ENCODE measurements at regions not wholly inside any gene's neighbourhood (a gene's known extent, or its start where the extent isn't known, plus 50 kb on each side); places are given as distances from the start of the nearest gene placed in this dataset.
"Not testable (repeated sequence)": the region's sequence is repeated elsewhere in the genome, so short reads cannot be mapped to it uniquely, and the experiment has no call there.

DNA sequence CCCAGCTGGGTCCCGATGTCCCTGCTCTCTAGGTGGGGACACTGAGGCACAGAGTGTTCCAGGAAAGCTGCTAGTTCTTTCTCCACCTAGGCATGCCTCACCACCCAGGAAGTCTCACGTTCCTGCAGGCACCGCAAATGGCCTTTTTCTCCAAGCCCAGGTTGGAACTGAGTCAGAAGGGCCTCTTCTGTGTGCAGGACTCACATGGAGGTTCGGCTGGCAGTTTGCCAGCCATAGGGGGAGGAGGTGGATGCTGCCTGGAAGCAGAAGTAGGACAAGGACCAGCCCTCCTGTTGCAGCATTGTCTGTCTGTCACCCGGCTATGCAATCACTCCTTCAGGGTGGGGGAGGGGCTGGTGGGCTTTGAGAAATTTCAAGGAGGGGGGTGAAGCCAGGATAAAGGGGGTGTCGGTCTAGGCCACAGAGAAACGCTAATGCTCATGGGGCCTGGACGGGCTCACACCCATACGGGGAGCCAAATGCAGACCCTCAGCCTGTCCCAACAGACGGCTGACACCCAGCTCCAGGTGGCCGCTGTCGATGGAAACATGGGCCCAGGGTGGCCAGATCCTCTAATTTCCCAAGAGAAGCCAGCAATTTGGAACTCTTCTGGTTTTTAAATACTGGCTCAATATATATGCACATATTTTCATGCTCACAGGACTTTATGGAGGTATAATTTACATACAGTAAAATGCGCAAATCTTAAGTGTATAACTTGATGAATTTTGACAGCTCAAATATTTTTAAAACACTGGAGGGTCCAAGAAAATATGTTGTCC is 120.5 kb downstream of the PHETA1 start:
- DNase-seq = no peak

DNA sequence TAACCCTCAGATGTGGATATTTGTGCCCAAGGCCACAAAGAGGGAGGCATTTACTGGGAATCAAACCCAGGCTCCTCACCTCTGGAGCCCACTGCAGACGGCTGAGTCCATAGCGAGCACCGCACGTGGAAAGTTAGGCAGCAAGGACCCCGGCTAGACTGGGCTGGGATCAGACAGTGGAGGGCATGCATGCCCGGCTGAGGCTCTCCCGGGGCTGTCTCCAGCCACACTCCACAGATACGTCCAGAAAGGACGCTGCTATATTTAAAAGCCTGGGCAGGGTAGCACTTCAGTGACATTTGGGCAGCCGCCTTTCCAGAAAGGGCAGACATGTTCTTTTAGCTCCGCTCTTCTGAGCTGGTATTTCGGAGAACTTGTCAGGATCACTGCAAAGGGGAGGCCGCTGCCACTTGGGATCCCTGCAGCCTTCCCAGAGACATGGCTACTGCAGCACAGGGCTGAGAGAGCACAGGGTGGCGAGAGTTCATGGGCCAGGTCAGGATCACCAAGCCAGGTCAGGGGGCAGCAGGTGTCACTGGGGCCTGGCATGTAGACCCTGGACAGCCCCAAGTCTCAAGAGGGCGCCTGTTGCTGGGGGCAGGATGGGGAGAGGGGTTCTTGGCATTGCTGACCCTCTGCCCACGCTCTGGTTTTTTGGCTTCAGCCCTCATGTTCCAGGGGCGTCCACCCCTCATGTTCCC is 121.7 kb downstream of the PHETA1 start:
- DNase-seq = no peak

DNA sequence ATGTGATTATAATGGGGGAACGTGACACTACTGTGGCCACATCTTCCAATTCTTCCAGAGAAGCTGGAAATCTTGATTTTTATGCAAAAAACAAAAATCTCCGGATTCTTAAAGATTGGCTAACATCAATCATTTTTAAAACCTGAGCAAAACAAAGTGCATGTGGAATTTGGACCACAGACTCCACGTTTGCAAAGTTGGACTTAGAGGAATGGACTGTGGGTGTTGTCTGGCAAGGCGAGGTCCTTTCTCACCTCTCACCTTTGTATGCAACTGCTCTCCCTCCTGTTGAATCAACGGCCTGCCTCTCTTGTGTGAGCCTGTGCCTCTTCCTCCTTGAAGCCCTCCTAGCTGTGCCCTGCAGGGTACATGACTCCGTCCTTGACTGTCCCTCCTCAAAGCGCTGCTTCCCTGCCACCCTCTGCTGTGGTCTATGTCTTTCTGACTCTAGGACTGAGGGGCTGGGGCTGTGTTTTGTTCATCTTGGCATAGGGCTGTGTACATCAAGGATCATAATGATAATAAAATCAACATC is 122.4 kb downstream of the PHETA1 start:
- no peak for DNase-seq

DNA sequence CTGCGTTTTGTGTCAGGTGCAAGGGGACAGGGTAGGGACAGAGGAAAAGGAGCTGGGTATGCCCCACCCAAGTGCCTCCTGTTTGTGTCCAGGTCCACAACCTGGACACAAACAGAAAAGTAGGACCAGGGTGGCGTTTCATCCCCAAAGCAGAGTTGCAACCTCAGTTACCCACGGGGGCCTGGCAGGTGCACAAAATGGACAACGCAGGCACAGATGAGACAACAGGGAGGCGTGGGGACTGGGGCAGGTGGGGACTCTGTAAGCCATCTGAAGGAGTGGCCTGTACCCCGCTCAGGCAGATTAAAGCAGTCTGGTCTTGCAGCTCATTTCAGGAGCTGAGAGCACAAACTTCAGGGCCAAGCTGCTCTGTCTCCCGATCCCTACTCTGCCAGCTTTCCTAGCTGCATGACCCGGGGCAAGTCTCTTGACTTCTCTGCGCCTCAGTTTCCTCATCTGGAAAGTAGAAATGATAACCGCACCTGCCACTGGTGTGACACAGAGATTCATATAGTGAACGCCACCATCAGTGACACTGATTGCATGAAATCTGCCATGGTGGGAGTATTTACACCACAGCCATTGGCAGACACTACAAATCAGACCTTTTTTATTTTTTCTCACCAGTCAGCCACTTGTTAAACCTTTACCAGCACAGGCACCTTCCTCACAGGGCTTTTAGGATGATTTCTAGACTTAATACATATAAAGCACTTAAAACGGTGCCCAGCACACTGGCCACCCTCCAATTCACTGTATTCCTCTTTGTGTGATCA is 123.0 kb downstream of the PHETA1 start:
- DNase-seq = no peak

DNA sequence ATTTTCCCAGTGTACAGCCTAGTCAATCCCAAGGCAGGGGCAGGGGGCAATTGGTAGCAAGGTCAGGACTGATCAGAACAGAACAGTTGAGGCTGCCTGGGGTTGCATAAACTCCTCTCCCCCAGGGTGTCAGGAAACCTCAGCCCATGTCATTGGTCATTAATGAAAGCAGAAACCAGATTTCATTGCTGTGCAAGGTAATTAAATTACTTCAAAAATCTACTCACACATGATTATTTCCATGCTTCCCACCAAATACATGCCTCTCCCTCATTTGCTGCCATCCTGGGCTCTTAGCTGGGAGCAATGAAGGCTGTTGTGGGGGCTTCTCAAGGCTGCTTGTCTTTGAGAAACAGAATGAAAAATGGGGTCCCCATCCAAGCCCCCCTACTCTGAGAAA is 124.2 kb downstream of the PHETA1 start:
- DNase-seq = no peak

DNA sequence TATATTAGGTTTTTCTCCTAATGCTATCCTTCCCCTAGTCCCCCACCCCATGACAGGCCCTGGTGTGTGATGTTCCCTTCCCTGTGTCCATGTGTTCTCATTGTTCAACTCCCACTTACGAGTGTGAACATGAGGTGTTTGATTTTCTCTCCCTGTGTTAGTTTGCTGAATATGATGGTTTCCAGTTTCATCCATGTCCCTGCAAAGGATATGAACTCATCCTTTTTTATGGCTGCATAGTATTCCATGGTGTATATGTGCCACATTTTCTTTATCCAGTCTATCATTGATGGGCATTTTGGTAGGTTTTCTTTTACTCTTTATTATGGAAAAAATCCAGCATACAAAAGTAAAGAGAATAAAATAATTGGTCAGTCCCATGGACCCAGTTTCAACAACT is 126.1 kb downstream of the PHETA1 start:
- not testable (repeated sequence) for DNase-seq

DNA sequence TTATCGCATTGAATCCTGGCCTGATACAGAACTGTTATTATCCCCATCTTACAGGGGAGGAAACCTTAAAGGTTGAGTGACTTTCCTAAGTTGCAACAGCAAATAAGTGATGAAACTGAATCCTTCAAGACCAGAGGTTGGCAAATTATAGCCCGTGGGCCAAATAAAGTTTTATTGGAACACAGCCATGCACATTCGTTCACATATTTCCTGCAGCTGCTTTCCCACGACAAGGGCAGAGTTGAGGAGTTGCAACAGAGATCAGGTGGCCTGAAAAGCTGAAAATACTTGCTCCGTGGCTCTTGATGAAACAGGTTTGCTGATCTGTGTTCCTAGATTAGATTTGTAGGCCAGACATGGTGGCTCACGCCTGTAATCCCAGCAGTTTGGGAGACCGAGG is 126.7 kb downstream of the PHETA1 start:
- no peak for DNase-seq

DNA sequence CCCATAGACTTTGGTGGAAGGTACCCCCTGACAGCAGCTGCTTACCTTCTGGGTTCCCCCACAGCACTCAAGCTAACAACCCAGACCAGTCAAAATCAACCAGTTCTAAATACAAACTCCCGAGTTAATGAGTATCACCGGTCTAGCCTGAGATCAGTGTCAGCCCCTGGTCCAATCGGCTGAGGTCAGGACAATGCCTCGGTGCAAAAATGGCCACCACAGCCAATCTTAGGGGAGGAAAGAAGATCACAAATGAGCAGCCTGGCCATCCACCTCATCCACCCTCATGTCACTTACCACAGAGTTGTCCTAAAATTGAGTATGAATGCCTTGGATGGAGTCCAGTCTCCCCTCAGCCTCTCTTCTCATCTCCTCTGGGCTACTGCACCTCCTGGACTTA is 128.5 kb downstream of the PHETA1 start:
- no peak for DNase-seq

DNA sequence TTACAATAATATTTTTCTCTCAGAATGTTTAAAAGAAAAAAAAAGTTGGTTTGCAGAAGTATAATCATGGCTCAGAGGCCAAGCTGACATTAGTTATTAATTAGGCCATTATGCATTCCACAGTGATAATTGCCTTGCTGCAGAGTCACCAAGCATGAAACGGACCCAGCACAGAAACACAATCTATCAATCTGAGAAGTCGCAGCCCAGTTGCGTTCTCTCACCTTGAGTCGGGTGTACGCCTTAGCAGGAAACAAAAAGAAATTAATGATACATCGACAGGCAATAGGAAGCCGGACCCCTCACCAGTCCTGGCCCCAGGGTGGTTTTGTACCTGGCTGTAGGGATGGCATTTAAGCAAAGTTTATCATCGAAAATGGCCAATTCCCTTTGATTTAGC is 129.7 kb downstream of the PHETA1 start:
- no peak for DNase-seq

DNA sequence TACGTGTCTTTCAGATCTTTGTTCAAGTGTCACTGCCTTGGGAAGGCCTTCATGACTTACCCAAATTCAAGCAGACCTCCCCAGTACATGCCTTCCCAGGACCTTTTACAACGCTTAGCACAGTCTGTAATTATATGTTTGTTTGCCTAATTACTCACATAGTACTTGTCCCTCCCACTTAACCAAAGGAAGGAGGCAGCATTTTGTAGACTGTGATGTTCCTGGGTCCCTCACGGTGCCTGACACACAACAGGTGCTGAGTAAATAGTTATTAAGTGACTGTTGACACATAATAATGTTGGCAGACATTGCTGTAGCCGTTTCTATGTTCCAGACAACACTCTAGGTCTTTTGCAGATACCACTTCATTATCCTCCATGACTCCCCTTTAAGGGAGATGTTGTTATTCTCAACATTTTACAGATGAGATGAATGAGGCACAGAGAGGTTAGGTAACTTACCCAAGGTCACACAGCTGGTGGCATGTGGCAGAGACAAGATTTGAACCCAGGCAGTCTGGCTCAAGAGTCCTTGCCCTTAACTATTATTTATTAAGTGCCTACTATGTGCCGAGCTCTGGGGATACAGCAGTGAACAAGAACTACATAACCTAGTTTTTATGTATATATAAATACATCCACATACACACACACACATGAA is 130.7 kb downstream of the PHETA1 start:
- no peak for DNase-seq

DNA sequence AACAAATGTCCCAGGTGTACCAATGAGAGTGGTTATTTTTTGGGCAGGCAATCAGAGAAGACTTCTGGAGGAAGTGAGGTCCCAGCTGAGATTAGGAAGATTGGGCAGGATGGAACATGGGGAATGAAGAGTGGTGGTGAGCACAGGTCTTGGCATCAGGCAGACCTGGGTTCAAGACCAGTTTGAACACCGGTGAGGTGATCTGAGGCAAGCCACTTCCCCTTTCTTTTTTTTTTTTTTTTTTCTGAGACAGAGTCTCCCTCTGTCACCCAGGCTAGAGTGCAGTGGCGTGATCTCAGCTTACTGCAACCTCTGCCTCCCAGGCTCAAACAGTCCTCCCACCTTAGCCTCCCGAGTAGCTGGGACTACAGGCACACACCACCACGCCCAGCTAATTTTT is 134.4 kb downstream of the PHETA1 start:
- not testable (repeated sequence) for DNase-seq

DNA sequence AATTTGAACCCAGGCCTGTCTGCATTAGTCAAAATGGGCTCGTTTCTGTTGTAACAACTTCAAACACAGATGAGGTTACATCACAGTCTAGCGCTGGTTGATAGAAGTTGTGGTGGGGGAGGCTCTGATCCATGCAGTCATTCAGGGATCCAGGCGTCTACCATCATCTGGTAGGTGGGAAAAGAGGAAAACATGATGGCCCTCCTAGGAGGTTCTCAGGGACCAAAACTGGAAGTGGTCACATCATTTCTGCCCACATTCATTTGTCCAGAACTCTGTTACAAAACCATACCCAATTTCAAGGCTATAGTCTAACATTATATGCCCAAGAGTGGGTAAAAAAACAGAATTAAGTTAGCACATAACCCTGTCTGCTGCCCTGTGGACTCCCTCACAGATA is 135.1 kb downstream of the PHETA1 start:
- no peak for DNase-seq

DNA sequence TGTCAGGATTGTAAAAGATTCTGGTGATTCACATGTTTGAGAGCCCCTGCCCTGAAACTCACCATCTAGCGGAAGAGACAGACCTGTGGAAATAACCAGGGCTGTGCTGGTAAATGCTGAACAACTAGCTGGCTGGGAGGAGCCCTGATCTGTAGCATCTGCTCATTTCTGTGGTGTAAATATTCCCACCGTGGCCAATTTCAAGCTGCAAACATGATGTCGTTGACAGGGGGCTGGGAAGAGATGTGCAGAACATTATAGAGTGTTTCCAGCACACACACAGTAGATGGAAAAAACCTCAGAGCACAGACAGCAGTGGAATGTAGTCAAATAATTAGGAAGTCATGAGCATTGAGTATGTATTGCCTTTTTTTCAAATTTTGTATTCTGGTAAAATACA is 138.2 kb downstream of the PHETA1 start:
- no peak for DNase-seq

DNA sequence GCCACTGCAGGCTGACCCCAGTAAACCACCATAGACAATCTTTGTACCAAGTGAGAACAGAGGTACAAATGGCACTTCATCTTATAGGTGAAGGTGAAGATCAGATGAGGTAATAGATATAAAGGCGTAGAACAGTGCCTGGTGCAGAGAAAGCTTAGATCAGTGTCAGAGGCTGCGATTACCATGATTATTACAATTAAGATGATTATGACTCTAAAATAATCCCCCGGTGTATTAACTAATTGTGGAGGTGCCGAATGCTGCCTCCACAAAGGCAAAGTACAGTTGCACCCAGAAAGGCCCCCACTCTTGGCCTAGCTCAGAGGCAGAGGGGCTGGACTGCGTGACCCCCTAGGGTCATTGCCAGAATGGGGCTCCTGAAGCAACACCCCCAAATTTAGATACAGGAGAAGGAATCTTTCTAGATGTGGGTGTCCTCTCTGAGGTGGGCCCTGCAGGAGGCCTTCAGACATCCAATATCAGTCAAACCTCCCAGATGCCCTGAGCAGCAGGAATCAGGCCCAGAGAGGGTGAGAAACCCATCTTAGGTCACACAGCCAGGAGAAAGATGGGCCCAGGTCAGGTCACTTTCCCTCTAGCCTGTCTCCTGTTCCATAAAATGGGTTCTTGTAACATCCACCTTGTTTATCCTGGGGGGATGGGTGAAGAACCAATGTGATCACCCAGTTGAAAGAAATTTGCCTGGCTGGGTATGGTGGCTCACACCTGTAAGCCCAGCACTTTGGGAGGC is 139.8 kb downstream of the PHETA1 start:
- DNase-seq = no peak

DNA sequence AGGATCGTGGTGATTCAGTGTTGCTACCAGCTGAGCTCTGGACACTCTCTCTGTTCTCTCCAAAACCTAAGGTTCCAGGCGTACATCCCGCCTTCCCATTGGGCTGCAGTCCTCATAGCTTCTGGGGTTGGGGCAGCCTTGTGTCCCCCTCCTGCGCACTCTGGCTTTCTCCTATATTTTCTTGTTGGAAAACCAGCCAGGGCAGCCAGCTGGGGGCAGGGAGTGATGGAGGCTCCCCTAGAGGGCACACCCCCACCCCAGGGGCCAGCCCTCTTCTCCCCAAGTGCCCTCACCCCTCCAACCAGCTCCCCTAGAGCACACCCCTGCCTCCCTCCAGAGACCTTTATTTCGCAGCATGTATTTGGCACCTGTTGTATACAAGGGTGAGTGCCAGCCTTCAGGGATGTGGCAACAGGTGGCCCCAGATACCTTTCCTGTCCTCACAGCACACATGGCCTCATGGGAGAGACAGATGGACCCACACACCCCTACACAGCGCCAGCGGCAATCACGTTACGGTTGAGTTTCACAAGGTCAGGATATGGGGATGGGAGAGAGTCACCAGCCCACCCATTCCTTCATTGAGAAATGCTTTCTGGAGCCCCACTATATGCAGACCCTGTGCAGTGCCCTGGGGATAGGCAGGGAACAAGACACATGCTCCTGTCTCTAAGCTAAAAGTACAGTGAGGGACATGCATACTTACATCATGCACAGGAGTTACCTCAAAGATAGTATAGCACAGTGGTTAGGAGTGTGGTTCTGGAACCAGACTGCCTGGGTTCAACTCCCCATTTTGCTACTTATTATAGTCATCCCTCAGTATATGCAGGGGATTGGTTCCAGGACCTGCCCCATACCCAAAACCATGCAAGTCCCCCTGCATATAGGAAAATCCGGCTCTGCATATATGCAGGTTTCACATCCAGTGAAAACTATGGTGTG is 141.1 kb downstream of the PHETA1 start:
- DNase-seq = no peak

DNA sequence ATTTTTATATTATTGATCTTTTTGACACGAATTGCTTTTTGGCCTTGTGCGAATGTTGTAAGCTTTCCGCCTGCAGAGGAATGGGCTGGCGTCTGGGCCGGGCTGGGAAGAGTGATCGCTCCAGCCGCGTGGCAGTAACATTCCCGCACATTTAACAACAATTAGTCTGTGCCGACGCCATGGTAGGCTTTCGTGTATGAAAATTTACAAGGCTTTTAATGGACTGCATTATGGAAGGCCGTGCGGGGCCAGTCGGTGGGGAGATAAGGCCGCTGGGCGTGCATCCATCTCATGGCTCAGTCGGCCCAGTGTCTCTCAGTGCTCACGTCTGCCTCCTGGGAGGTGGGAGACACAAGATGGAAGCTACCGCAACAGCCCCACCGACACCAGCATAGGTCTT is 142.2 kb downstream of the PHETA1 start:
- no peak for DNase-seq

DNA sequence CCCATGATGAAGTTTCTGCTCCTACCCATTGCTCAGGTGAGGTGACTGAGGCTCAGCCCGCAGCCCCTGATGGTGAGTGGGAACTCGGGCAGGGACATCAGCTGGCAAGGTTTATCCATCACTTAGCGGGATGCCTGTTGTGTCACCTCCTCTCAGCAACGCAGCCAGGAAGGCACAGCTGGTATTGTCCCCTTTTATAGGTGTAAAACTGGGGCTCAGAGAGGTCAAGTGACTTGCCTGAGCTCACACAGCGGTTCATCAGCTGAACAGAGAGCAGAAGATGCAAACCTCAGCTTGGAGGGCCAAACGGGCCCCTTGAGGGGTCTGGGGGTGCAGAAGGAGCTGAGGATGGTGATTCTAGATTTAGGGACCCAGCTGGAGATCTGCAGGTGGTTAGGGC is 143.6 kb downstream of the PHETA1 start:
- DNase-seq = no peak

DNA sequence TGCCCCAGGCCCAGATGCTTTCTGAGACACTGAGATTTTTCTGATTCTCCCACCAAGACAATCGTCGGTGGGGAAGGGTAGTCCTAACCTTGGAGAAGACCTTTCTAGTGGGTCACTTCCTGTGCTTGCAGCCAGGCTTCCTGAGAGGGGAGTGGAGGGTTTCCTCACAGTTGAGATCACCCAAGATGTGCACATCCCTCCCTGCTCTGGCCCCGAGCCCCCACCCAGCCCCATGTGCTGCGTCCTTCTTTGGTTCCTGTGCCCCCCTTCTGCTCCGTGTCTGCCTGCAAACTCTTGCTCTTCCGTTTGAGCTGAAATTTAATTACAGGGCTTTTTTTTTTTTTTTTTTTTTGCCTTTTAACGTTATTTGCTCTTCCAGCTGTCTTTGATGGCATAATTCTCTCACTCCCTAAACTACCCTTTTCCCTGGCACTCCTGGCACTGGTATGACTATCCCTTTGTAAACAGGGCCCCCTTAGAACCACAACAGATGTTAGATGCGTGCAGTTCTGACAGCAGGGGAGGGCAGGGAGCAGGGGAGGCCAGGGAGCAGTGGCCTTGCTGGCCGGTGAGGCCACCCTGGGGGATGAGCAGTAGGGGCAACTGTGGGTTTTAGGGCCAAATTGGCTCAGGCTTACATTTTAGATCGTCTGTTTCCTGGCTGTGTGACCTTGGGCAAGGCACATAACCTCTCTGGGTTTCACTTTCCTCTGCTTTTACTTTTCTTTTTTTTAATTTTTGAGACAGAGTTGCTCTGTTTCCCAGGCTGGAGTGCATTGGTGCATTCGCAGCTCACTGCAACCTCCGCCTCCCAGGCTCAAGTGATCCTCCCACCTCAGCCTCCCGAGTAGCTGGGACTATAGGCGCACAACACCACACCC is 144.5 kb downstream of the PHETA1 start:
- no peak for DNase-seq

DNA sequence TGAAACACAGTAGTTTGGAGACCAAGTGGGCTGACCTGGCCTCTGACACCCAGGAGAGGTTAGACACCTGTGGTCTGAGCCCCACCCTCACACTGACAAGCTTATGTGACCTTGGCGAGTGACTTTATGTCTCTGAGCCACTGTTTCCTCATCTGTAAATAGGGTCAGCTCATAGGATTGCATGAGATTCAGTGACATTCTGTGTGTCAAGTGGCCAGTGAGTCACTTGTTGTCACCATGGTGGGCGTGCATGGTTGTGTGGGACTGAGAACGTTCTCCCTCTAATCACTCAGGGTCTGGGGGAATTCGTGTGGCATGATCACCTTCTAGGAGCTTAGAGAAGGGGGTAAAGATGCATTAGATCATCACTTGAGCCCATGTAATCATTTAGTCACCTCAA is 146.4 kb downstream of the PHETA1 start:
- no peak for DNase-seq

DNA sequence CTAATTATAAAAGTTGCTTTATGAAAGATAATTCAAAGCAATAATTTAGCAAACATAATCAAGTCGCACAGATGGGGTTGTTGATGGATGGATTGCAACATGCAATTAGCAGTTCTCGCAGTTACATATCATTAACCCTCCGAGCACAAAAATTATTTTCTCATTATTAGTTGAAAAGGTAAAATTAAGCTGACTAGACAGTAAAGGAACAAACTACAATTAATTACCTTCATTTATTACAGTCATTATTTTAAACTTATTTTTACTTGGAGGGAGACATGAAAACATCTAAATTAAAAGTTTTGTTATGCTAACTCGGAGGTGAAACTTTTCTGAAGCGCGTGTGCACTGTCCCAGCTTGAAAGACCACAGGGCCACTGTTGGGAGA is 146.9 kb downstream of the PHETA1 start:
- DNase-seq = no peak
